SK-N-SH treated with all-trans-retinoic acid at 6 μM for 48 hours (cell line): ENCODE measurements at regions not wholly inside any gene's neighbourhood (a gene's known extent, or its start where the extent isn't known, plus 50 kb on each side); places are given as distances from the start of the nearest gene placed in this dataset.

Experiments
- ATAC-seq: fragments of 200-7000 bp; cut with Tn5 transposase; 3 replicates; pipeline ENCODE4 v1.9.1; 2020; ENCODE audit warnings: mild to moderate bottlenecking, moderate library complexity
- ARNTL ChIP-seq: fragments of 450-650 bp; formaldehyde crosslinking; IDR thresholded peaks from 2 replicates; pipeline ENCODE4 v1.5.0; 2020; ENCODE audit warnings: low read depth, mild to moderate bottlenecking, moderate library complexity, borderline replicate concordance
- BACH2 ChIP-seq: fragments of 250-450 bp; sonication (Bioruptor Pico); IDR thresholded peaks from 2 replicates; pipeline ENCODE4 v1.9.0; 2021; ENCODE audit warnings: mild to moderate bottlenecking, borderline replicate concordance
- ESRRG ChIP-seq: fragments of 250-450 bp; sonication (Bioruptor Pico); IDR thresholded peaks from 2 replicates; pipeline ENCODE4 v1.6.1; 2021; ENCODE audit warnings: mild to moderate bottlenecking
- GLIS3 ChIP-seq: fragments of 250-450 bp; sonication (Bioruptor Pico); IDR thresholded peaks from 2 replicates; pipeline ENCODE4 v1.5.0; 2020; ENCODE audit warnings: mild to moderate bottlenecking, moderate library complexity
- ISL1 ChIP-seq: fragments of 250-450 bp; sonication (Bioruptor Pico); IDR thresholded peaks from 2 replicates; pipeline ENCODE4 v2.1.2; 2022; ENCODE audit warnings: mild to moderate bottlenecking, moderate library complexity
- OSR1 ChIP-seq: fragments of 250-450 bp; sonication (Bioruptor Pico); IDR thresholded peaks from 2 replicates; pipeline ENCODE4 v1.8.0; 2022; ENCODE audit warnings: moderate library complexity, mild to moderate bottlenecking, inconsistent platforms
- RARB ChIP-seq: fragments of 250-450 bp; sonication (Bioruptor Pico); IDR thresholded peaks from 2 replicates; pipeline ENCODE4 v1.8.0; 2021; ENCODE audit warnings: mild to moderate bottlenecking, moderate library complexity
- SNAI2 ChIP-seq: fragments of 250-450 bp; sonication (Bioruptor Pico); IDR thresholded peaks from 2 replicates; pipeline ENCODE4 v1.5.0; 2020; ENCODE audit warnings: mild to moderate bottlenecking, moderate library complexity
- TOX ChIP-seq: fragments of 250-450 bp; sonication (Bioruptor Pico); IDR thresholded peaks from 2 replicates; pipeline ENCODE4 v1.8.0; 2021; ENCODE audit warnings: mild to moderate bottlenecking, moderate library complexity, borderline replicate concordance
- ZC3H10 ChIP-seq: fragments of 250-450 bp; sonication (Bioruptor Pico); IDR thresholded peaks from 2 replicates; pipeline ENCODE4 v1.5.1; 2021; ENCODE audit warnings: mild to moderate bottlenecking, moderate library complexity
- ZFP3 ChIP-seq: fragments of 250-450 bp; sonication (Bioruptor Pico); IDR thresholded peaks from 2 replicates; pipeline ENCODE4 v1.5.0; 2020; ENCODE audit warnings: mild to moderate bottlenecking, moderate library complexity
- ZFP30 ChIP-seq: fragments of 450-650 bp; formaldehyde crosslinking; IDR thresholded peaks from 2 replicates; pipeline ENCODE4 v1.5.0; 2022; ENCODE audit warnings: mild to moderate bottlenecking, moderate library complexity
- ZNF565 ChIP-seq: fragments of 450-650 bp; formaldehyde crosslinking; conservative IDR thresholded peaks from 2 replicates; pipeline ENCODE4 v1.5.0; 2020; ENCODE audit warnings: low read depth, mild to moderate bottlenecking, moderate library complexity
- ZNF70 ChIP-seq: fragments of 450-650 bp; formaldehyde crosslinking; IDR thresholded peaks from 2 replicates; pipeline ENCODE4 v1.5.0; 2020; ENCODE audit warnings: mild to moderate bottlenecking, moderate library complexity
- ZNF8 ChIP-seq: fragments of 450-650 bp; formaldehyde crosslinking; IDR thresholded peaks from 2 replicates; pipeline ENCODE4 v1.5.0; 2020; ENCODE audit warnings: mild to moderate bottlenecking, moderate library complexity
- TF ChIP-seq, protein P1 (sequence below): fragments of 250-450 bp; sonication (Bioruptor Pico); IDR thresholded peaks from 2 replicates; pipeline ENCODE4 v1.8.0; 2020; ENCODE audit warnings: mild to moderate bottlenecking, moderate library complexity, borderline replicate concordance
- TF ChIP-seq, protein P2 (sequence below): fragments of 250-450 bp; sonication (Bioruptor Pico); IDR thresholded peaks from 2 replicates; pipeline ENCODE4 v1.8.0; 2021; ENCODE audit warnings: low read depth, mild to moderate bottlenecking, moderate library complexity, borderline replicate concordance
- TF ChIP-seq, protein P3 (sequence below): fragments of 250-450 bp; sonication (Bioruptor Pico); IDR thresholded peaks from 2 replicates; pipeline ENCODE4 v1.5.0; 2020; ENCODE audit warnings: mild to moderate bottlenecking, moderate library complexity

DNA sequence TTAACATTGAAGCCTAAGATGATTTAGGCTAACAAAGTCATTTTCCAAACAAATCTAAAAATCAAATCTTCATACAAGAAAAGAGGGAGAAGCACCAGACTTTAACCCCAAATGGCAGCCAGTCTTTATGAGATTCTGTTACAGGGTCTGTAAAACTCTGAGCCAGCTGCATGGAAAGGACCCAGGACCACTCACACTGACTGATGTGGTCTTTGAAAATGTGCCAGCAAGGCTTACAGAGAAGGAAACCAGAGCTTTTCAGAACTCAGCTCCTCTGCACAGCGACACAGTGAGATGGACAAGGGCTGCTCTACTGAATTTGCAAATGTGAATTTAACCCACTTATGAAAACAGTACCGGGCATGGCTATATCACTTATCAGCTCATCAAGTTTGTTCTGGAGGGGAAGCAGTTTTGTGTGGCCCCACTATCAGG lies 98.8 kb upstream of the SERP2 start (continued):
- TF ChIP-seq ZNF8 (CRISPR knock-in tag) (no peak), ZFP3 (CRISPR knock-in tag) (no peak), OSR1 (no peak), ZNF565 (CRISPR knock-in tag) (no peak)
- TF ChIP-seq, protein P1, sequence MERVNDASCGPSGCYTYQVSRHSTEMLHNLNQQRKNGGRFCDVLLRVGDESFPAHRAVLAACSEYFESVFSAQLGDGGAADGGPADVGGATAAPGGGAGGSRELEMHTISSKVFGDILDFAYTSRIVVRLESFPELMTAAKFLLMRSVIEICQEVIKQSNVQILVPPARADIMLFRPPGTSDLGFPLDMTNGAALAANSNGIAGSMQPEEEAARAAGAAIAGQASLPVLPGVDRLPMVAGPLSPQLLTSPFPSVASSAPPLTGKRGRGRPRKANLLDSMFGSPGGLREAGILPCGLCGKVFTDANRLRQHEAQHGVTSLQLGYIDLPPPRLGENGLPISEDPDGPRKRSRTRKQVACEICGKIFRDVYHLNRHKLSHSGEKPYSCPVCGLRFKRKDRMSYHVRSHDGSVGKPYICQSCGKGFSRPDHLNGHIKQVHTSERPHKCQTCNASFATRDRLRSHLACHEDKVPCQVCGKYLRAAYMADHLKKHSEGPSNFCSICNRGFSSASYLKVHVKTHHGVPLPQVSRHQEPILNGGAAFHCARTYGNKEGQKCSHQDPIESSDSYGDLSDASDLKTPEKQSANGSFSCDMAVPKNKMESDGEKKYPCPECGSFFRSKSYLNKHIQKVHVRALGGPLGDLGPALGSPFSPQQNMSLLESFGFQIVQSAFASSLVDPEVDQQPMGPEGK (CRISPR knock-in tag) = no peak

DNA sequence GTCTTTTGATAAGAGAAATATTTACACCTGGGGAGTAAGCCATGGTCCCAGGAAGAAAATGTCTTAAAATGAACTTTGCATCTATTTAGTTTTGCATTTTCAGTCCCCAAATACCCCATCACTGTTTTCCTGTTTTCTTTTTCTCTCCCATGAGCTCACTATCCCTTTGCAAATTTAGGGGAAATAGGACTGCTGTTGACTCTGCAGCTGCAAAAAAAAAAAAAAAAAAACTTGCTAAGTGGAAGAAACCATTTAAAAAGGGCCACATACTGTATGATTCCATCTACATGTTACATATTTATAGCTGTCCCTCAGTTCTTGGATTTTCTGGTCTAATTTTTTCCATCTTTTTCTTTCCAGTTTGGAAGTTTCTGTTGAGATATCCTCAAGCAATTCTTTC lies 98.2 kb upstream of the SERP2 start:
- ATAC-seq = no peak
- TF ChIP-seq SNAI2 (CRISPR knock-in tag) (no peak), TOX (CRISPR knock-in tag) (no peak), GLIS3 (CRISPR knock-in tag) (no peak), ZNF70 (CRISPR knock-in tag) (no peak), ESRRG (CRISPR knock-in tag) (no peak), ZNF8 (CRISPR knock-in tag) (no peak), RARB (CRISPR knock-in tag) (no peak)

DNA sequence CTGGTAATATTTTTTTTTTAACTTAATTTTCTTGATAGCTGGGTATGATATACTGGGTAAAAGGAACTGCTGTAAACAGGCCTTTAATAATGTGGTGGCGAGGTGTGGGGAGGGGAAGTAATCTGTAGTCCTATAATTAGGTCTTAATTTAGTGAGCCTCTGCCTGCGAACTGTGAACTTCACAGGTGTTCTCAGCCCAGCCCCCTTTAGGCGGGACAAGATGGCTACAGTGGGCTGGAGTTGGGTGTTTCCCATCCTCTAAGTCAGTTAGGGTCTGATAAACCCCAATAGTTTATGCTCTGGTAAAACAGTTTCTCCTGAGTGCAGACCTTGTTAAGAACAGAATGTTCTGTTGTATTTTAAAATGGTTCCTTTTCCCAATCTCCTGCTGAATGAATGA lies 97.6 kb upstream of the SERP2 start:
- ATAC-seq = no peak
- TF ChIP-seq OSR1 (no peak), ARNTL (CRISPR knock-in tag) (no peak), ZNF565 (CRISPR knock-in tag) (no peak)
- TF ChIP-seq, protein P2, sequence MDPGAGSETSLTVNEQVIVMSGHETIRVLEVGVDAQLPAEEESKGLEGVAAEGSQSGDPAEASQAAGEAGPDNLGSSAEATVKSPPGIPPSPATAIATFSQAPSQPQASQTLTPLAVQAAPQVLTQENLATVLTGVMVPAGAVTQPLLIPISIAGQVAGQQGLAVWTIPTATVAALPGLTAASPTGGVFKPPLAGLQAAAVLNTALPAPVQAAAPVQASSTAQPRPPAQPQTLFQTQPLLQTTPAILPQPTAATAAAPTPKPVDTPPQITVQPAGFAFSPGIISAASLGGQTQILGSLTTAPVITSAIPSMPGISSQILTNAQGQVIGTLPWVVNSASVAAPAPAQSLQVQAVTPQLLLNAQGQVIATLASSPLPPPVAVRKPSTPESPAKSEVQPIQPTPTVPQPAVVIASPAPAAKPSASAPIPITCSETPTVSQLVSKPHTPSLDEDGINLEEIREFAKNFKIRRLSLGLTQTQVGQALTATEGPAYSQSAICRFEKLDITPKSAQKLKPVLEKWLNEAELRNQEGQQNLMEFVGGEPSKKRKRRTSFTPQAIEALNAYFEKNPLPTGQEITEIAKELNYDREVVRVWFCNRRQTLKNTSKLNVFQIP = no peak
- TF ChIP-seq, protein P3, sequence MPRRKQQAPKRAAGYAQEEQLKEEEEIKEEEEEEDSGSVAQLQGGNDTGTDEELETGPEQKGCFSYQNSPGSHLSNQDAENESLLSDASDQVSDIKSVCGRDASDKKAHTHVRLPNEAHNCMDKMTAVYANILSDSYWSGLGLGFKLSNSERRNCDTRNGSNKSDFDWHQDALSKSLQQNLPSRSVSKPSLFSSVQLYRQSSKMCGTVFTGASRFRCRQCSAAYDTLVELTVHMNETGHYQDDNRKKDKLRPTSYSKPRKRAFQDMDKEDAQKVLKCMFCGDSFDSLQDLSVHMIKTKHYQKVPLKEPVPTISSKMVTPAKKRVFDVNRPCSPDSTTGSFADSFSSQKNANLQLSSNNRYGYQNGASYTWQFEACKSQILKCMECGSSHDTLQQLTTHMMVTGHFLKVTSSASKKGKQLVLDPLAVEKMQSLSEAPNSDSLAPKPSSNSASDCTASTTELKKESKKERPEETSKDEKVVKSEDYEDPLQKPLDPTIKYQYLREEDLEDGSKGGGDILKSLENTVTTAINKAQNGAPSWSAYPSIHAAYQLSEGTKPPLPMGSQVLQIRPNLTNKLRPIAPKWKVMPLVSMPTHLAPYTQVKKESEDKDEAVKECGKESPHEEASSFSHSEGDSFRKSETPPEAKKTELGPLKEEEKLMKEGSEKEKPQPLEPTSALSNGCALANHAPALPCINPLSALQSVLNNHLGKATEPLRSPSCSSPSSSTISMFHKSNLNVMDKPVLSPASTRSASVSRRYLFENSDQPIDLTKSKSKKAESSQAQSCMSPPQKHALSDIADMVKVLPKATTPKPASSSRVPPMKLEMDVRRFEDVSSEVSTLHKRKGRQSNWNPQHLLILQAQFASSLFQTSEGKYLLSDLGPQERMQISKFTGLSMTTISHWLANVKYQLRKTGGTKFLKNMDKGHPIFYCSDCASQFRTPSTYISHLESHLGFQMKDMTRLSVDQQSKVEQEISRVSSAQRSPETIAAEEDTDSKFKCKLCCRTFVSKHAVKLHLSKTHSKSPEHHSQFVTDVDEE (CRISPR knock-in tag) = no peak

DNA sequence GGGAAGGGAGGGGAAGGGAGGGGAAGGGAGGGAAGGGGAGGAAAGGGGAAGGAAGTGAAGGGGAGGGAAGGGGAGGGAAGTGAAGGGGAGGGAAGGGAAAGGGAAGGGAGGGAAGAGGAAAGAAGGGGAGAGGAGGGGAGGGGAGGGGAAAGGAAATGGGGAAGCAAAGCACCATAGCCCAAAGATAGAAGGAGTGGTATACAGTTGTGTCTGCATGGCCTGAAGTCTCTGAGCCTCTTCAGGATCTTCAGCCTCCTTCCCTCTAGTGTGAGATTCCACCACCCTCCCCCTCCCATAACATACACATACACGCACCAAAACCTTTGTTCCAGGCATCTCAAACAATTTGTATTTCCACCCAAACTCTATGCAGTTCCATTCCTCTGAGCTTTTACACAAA lies 96.2 kb upstream of the SERP2 start:
- no peak for ATAC-seq
- TF ChIP-seq ZFP30 (CRISPR knock-in tag) (no peak), SNAI2 (CRISPR knock-in tag) (no peak), RARB (CRISPR knock-in tag) (no peak), OSR1 (no peak), ZNF70 (CRISPR knock-in tag) (no peak), ARNTL (CRISPR knock-in tag) (no peak), BACH2 (CRISPR knock-in tag) (no peak), ISL1 (CRISPR knock-in tag) (no peak), ZC3H10 (no peak), GLIS3 (CRISPR knock-in tag) (no peak), TOX (CRISPR knock-in tag) (no peak), ZFP3 (CRISPR knock-in tag) (no peak)
- TF ChIP-seq, protein P1 (CRISPR knock-in tag) = no peak
- TF ChIP-seq, protein P3 (CRISPR knock-in tag) = no peak
- TF ChIP-seq, protein P2 = no peak
